ENCODE measurements at regions not wholly inside any gene's neighbourhood (a gene's known extent, or its start where the extent isn't known, plus 50 kb on each side); places are given as distances from the start of the nearest gene placed in this dataset.

- WGBS (ENCODE audit: missing lambda C conversion rate): 21% methylated on average over 1 of the region's 1 CpG
- Histone ChIP-seq H3K4me3 (no peak overlapping the region), H3K4me1 (no peaks in the 10 kb centered on the region), H3K27ac (no peak overlapping the region), H3K9me3 (no peaks in the 10 kb centered on the region), H3K4me2 (no peak overlapping the region)
- CTCF ChIA-PET: interaction anchor here (1.7 kb wide), 1 partner anchor 10 kb away, joined by 5 read pairs; no protein-coding TSS in a partner anchor
- ATAC-seq (no peak), FAIRE-seq (no peak), DNase-seq (ENCODE audit: low read depth in 1 of 2, low spot score in 1 of 2) (no peak)
- TF ChIP-seq BCL3 (IDR thresholded peaks at IDR 0.05) (no peak), FOSB (CRISPR knock-in tag; IDR thresholded peaks at IDR 0.05) (no peak), RARB (CRISPR knock-in tag; IDR thresholded peaks at IDR 0.05) (no peak), ZFP36 (IDR thresholded peaks at IDR 0.05; ENCODE audit: borderline replicate concordance, partially characterized antibody) (no peak), SMC3 (IDR thresholded peaks at IDR 0.05) (no peak), ATOH8 (CRISPR knock-in tag; IDR thresholded peaks at IDR 0.05; ENCODE audit: low read depth) (no peak), JUNB (IDR thresholded peaks at IDR 0.05) (no peak), HES2 (IDR thresholded peaks at IDR 0.05) (no peak), POLR2AphosphoS2 (conservative IDR thresholded peaks at IDR 0.05; ENCODE audit: low read length) (no peak), CBX2 (IDR thresholded peaks at IDR 0.05; ENCODE audit: borderline replicate concordance, low read depth) (no peak), EHMT2 (IDR thresholded peaks at IDR 0.05; ENCODE audit: low read depth) (no peak), CHD4 (IDR thresholded peaks at IDR 0.05; ENCODE audit: borderline replicate concordance) (no peak), NR3C1 (IDR thresholded peaks at IDR 0.05) (no peak), GATA3 (IDR thresholded peaks at IDR 0.05; ENCODE audit: borderline replicate concordance) (no peak), HOXB13 (CRISPR knock-in tag; IDR thresholded peaks at IDR 0.05; ENCODE audit: low read depth) (no peak), CEBPB (IDR thresholded peaks at IDR 0.05) (no peak), HDAC2 (IDR thresholded peaks at IDR 0.05) (no peak), KDM1A (IDR thresholded peaks at IDR 0.05; ENCODE audit: low read depth) (no peak)
- POLR2A ChIA-PET: no interaction called here
Measured at GRCh38 chr10:8255301-8255700, 200.8 kb downstream of the GATA3 start.

- no peak for TF ChIP-seq EHF (CRISPR knock-in tag; IDR thresholded peaks at IDR 0.05)
- TF ChIP-seq CHD2 (IDR thresholded peaks at IDR 0.05; ENCODE audit: low read length, partially characterized antibody): no peak
- no peak for TF ChIP-seq HOXB5 (CRISPR knock-in tag; IDR thresholded peaks at IDR 0.05)
- TF ChIP-seq KDM5A (IDR thresholded peaks at IDR 0.05): no peak
- TF ChIP-seq ELK1 (IDR thresholded peaks at IDR 0.05; ENCODE audit: low read depth, low read length): no peak
- no peak for TF ChIP-seq CTCF (IDR thresholded peaks at IDR 0.05)
- TF ChIP-seq HDAC2 (IDR thresholded peaks at IDR 0.05): no peak
- TF ChIP-seq PBX3 (IDR thresholded peaks at IDR 0.05): no peak
- TF ChIP-seq EP300 (IDR thresholded peaks at IDR 0.05): no peak
- TF ChIP-seq SMC3 (IDR thresholded peaks at IDR 0.05): no peak
- TF ChIP-seq FOSL2 (IDR thresholded peaks at IDR 0.05): no peak
- no peak for TF ChIP-seq FOSL2 (CRISPR knock-in tag; IDR thresholded peaks at IDR 0.05)
- TF ChIP-seq KDM1A (IDR thresholded peaks at IDR 0.05; ENCODE audit: low read depth): no peak
- TF ChIP-seq MAFK (IDR thresholded peaks at IDR 0.05; ENCODE audit: partially characterized antibody): no peak
- TF ChIP-seq NR3C1 (IDR thresholded peaks at IDR 0.05): no peak
- no peak for TF ChIP-seq ZC3H11A (IDR thresholded peaks at IDR 0.05)
- TF ChIP-seq MAZ (IDR thresholded peaks at IDR 0.05; ENCODE audit: borderline replicate concordance, low read depth, low read length): no peak
- TF ChIP-seq E2F6 (IDR thresholded peaks at IDR 0.05; ENCODE audit: borderline replicate concordance, low read depth): no peak
- ChIA-PET POLR2A (no interaction called here), CTCF (no interaction called here)
- FAIRE-seq (no peak), ATAC-seq (no peak), DNase-seq (ENCODE audit: low read depth in 1 of 2, low spot score in 1 of 2) (no peak)
- H3K4me2 ChIP-seq: no peak overlapping the region
- H3K9me3 ChIP-seq: no peaks in the 10 kb centered on the region
- WGBS (ENCODE audit: missing lambda C conversion rate): 84% methylated on average over 16 of the region's 16 CpGs
- H3K27ac ChIP-seq: no peak overlapping the region
- H3K4me1 ChIP-seq: no peaks in the 10 kb centered on the region
- H3K4me3 ChIP-seq: no peak overlapping the region
Measured at GRCh38 chr10:8260645-8261044, 206.2 kb downstream of the GATA3 start.
